CD14-positive monocyte (primary cell): ENCODE measurements at regions not wholly inside any gene's neighbourhood (a gene's known extent, or its start where the extent isn't known, plus 50 kb on each side); places are given as distances from the start of the nearest gene placed in this dataset.

Source experiments
- DNase-seq, 3 donors: peaks; one replicate each; pipeline ENCODE4 v3.0.0-alpha.2; 2011 to 2022
- H2AFZ ChIP-seq: 2 replicates; pipeline ENCODE4 v1.6.0; 2012; ENCODE audit warnings: mild to moderate bottlenecking, low read depth, low read length, inconsistent platforms; ENCODE audit not compliant: insufficient read depth, poor library complexity, severe bottlenecking
- H3K27ac ChIP-seq, 2 donors: 1 replicate in 1 of 2; 2 replicates in 1 of 2; pipeline ENCODE4 v1.5.1; 2012 to 2013; ENCODE audit warnings: low read length in 2 of 2, control low read depth in 1 of 2, inconsistent platforms in 1 of 2, low read depth in 1 of 2, mild to moderate bottlenecking in 1 of 2
- H3K27me3 ChIP-seq, 2 donors: one replicate each; pipeline versions ENCODE4 v1.6.0 to v1.6.1; 2011 to 2013; ENCODE audit warnings: low read length in 2 of 2; ENCODE audit not compliant: control insufficient read depth in 2 of 2, insufficient read depth in 2 of 2
- H3K36me3 ChIP-seq, 2 donors: replicated peaks in 1 of 2; 1 replicate in 1 of 2; 2 replicates in 1 of 2; pipeline versions ENCODE4 v1.5.1 to v1.6.1; 2012 to 2013; ENCODE audit warnings: low read length in 2 of 2, control low read depth in 1 of 2, inconsistent platforms in 1 of 2, mild to moderate bottlenecking in 1 of 2; ENCODE audit not compliant: insufficient read depth in 2 of 2, control insufficient read depth in 1 of 2
- H3K4me1 ChIP-seq, 2 donors: 1 replicate in 1 of 2; 2 replicates in 1 of 2; pipeline versions ENCODE4 v1.5.1 to v1.6.1; 2012 to 2013; ENCODE audit warnings: low read length in 2 of 2, control low read depth in 1 of 2, inconsistent platforms in 1 of 2, mild to moderate bottlenecking in 1 of 2, moderate library complexity in 1 of 2; ENCODE audit not compliant: insufficient read depth in 2 of 2, control insufficient read depth in 1 of 2
- H3K4me2 ChIP-seq: replicated peaks from 2 replicates; pipeline ENCODE3; 2012; ENCODE audit warnings: low read length, moderate library complexity, mild to moderate bottlenecking; ENCODE audit not compliant: poor library complexity, severe bottlenecking; ENCODE audit errors: extremely low read depth
- H3K4me3 ChIP-seq, 3 experiments: fragments of 200-600 bp in 1 of 3; sonication (generic) in 1 of 3; replicated peaks in 1 of 3; 1 replicate in 2 of 3; 2 replicates in 1 of 3; pipeline ENCODE4 v1.5.1; 2011 to 2013; ENCODE audit warnings: low read length in 3 of 3, mild to moderate bottlenecking in 3 of 3, control low read depth in 2 of 3, low read depth in 2 of 3, inconsistent platforms in 1 of 3, moderate library complexity in 1 of 3
- H3K79me2 ChIP-seq: 2 replicates; pipeline ENCODE4 v1.6.0; 2012; ENCODE audit warnings: mild to moderate bottlenecking, control low read depth, inconsistent platforms, low read length, moderate library complexity; ENCODE audit not compliant: insufficient read depth
- H3K9ac ChIP-seq: 2 replicates; pipeline ENCODE4 v1.6.0; 2017; ENCODE audit warnings: low read length, mild to moderate bottlenecking; ENCODE audit not compliant: insufficient read depth, poor library complexity, severe bottlenecking
- H3K9me3 ChIP-seq, 2 donors: replicated peaks in 1 of 2; 1 replicate in 1 of 2; 2 replicates in 1 of 2; pipeline versions ENCODE4 v1.5.1 to v1.6.1; 2012 to 2013; ENCODE audit warnings: low read length in 2 of 2, control low read depth in 1 of 2; ENCODE audit not compliant: control insufficient read depth in 1 of 2, insufficient read depth in 1 of 2
- H4K20me1 ChIP-seq: 2 replicates; pipeline ENCODE4 v1.6.0; 2012; ENCODE audit warnings: mild to moderate bottlenecking, low read length, control low read depth, moderate library complexity; ENCODE audit not compliant: insufficient read depth
- H3K27ac Mint-ChIP-seq, 7 donors: one replicate each; pipeline ENCODE4 v1.8.0; 2020; ENCODE audit warnings: mild to moderate bottlenecking in 7 of 7, mixed read lengths in 7 of 7, moderate library complexity in 6 of 7, inconsistent platforms in 2 of 7
- H3K27me3 Mint-ChIP-seq, 3 donors: one replicate each; pipeline ENCODE4 v1.8.0; 2021 to 2022; ENCODE audit warnings: low read depth in 3 of 3, mild to moderate bottlenecking in 3 of 3, mixed read lengths in 3 of 3, moderate library complexity in 3 of 3, inconsistent platforms in 1 of 3
- H3K36me3 Mint-ChIP-seq, 2 donors: one replicate each; pipeline ENCODE4 v1.8.0; 2020; ENCODE audit warnings: mixed read lengths in 2 of 2, inconsistent platforms in 1 of 2, mild to moderate bottlenecking in 1 of 2
- H3K4me1 Mint-ChIP-seq: one replicate; pipeline ENCODE4 v1.8.0; 2020; ENCODE audit warnings: mild to moderate bottlenecking, mixed read lengths
- H3K4me3 Mint-ChIP-seq, 2 donors: one replicate each; pipeline ENCODE4 v1.8.0; 2020; ENCODE audit warnings: mild to moderate bottlenecking in 2 of 2, mixed read lengths in 2 of 2, moderate library complexity in 1 of 2
- H3K9me3 Mint-ChIP-seq, 7 donors: one replicate each; pipeline ENCODE4 v1.8.0; 2020 to 2022; ENCODE audit warnings: mixed read lengths in 7 of 7, mild to moderate bottlenecking in 6 of 7, moderate library complexity in 6 of 7, inconsistent platforms in 2 of 7
- WGBS: methylation state at CpG from one replicate; pipeline ENCODE4 v1.1.5; 2013; ENCODE audit warnings: missing lambda C conversion rate; ENCODE audit not compliant: insufficient coverage; 5-methylcytosine and 5-hydroxymethylcytosine counted together
- intact Hi-C, 2 donors: fragments of 100-400 bp; cut with micrococcal nuclease; formaldehyde crosslinking; loops; one replicate each; pipeline versions ENCODE4 v1.15.0 to v1.15.1; 2023
- TF ChIP-seq, protein P1 (sequence below): fragments of 200-600 bp; IDR thresholded peaks from one replicate; pipeline ENCODE4 v1.8.0; 2022; ENCODE audit warnings: antibody characterized with exemption, mild to moderate bottlenecking

- H3K27me3 ChIP-seq, result no peaks in the 10 kb centered on the region
- no peak overlapping the region for H3K4me3 ChIP-seq
- H3K4me1 ChIP-seq, result peaks cover 6 to 7% of the 10 kb centered on the region in 2 donors
- H4K20me1 ChIP-seq, result no peaks in the 10 kb centered on the region
- no peak overlapping the region for H3K4me3 Mint-ChIP-seq
- no peak overlapping the region for H3K9ac ChIP-seq
- no peak overlapping the region for H3K27ac Mint-ChIP-seq
- no peak overlapping the region for H3K4me2 ChIP-seq
- H3K27me3 Mint-ChIP-seq, result peaks cover 0 to 2% (median 0%) of the 10 kb centered on the region in 3 donors
- no peaks in the 10 kb centered on the region for H3K9me3 ChIP-seq
- H3K79me2 ChIP-seq, result no peaks in the 10 kb centered on the region
- no peaks in the 10 kb centered on the region for H3K36me3 ChIP-seq
- intact Hi-C loops, result no loop called here
- TF ChIP-seq, protein P1, sequence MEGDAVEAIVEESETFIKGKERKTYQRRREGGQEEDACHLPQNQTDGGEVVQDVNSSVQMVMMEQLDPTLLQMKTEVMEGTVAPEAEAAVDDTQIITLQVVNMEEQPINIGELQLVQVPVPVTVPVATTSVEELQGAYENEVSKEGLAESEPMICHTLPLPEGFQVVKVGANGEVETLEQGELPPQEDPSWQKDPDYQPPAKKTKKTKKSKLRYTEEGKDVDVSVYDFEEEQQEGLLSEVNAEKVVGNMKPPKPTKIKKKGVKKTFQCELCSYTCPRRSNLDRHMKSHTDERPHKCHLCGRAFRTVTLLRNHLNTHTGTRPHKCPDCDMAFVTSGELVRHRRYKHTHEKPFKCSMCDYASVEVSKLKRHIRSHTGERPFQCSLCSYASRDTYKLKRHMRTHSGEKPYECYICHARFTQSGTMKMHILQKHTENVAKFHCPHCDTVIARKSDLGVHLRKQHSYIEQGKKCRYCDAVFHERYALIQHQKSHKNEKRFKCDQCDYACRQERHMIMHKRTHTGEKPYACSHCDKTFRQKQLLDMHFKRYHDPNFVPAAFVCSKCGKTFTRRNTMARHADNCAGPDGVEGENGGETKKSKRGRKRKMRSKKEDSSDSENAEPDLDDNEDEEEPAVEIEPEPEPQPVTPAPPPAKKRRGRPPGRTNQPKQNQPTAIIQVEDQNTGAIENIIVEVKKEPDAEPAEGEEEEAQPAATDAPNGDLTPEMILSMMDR, result no peak
- H3K36me3 Mint-ChIP-seq, result no peaks in the 10 kb centered on the region
- peaks cover 0 to 3% (median 0%) of the 10 kb centered on the region in 7 donors for H3K9me3 Mint-ChIP-seq
- WGBS, result 92% methylated on average over 5 of the region's 12 CpGs
- no peak overlapping the region for H3K27ac ChIP-seq
- peaks cover 11% of the 10 kb centered on the region for H3K4me1 Mint-ChIP-seq
- no peak overlapping the region for H2AFZ ChIP-seq
- DNase-seq, result no peak
Observed at GRCh38 chr13:50422181-50423148, 407.2 kb downstream of the KCNRG start.

DNA sequence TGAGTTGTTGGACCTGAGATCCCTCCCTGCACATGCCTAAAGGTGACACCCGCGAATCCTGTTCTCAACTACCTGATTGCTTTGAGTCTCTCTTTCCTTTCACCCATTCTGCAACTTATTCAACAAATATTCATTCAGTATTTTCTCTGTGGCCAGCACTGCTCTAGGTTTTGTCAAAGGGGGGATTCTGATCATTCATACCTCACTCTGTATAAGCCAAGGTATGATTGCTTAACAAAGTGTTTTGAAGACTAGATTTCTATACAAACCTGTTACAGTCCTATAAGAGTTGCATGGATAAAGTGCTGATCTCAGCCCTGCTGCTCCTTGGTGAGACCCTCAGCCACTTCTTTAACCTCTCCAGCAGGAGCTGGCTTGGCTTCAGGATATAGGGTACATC is 409.7 kb downstream of the KCNRG start:
- Histone ChIP-seq H2AFZ (no peak overlapping the region), H3K4me3 (no peak overlapping the region), H4K20me1 (no peaks in the 10 kb centered on the region), H3K36me3 (no peaks in the 10 kb centered on the region), H3K9me3 (no peaks in the 10 kb centered on the region), H3K27me3 (no peaks in the 10 kb centered on the region), H3K9ac (no peak overlapping the region), H3K79me2 (no peaks in the 10 kb centered on the region), H3K4me2 (no peak overlapping the region), H3K4me1 (peaks cover 6 to 7% of the 10 kb centered on the region in 2 donors), H3K27ac (no peak overlapping the region)
- WGBS, result 100% methylated on average over 2 of the region's 2 CpGs
- intact Hi-C loops, result no loop called here
- Mint-ChIP-seq H3K27ac (no peak overlapping the region), H3K9me3 (no peaks in the 10 kb centered on the region), H3K27me3 (peaks cover 0 to 3% (median 2%) of the 10 kb centered on the region in 3 donors), H3K36me3 (no peaks in the 10 kb centered on the region), H3K4me1 (peaks cover 11% of the 10 kb centered on the region), H3K4me3 (no peak overlapping the region)
- TF ChIP-seq, protein P1, result no peak
- no peak for DNase-seq
